ENCODE measurements at regions not wholly inside any gene's neighbourhood (a gene's known extent, or its start where the extent isn't known, plus 50 kb on each side); places are given as distances from the start of the nearest gene placed in this dataset.

DNA sequence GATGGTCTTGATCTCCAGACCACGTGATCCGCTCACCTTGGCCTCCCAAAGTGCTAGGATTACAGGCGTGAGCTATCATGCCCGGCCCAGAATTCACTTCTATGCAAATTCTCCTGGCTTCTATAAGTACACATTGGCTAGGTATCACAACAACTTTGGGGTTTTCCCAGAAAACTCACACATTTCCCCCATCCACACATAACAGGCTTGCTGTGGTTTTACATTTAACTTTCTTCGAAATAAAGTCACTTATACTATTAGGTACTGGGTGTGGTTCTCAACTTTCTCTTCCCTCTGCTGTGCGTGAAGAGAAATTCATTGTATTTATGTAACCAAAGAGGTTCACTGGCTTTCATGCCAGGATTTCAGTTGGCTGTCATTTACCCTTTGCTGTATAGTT lies 439.4 kb upstream of the CWC22 start:
- Histone ChIP-seq H3K4me2 (ENCODE audit: low read depth, low read length) (no peak overlapping the region), H3K9me2 (replicated peaks; ENCODE audit: insufficient read depth, low read length) (0 out of 2 replicates have a peak, but pooled peaks cover 2% of the 10 kb centered on the region), H3K4me3 (ENCODE audit: low read length) (no peak overlapping the region), H4K20me1 (ENCODE audit: insufficient read depth, low read length) (no peaks in the 10 kb centered on the region), H3K4me1 (ENCODE audit: low read length) (no peaks in the 10 kb centered on the region), H3F3A (ENCODE audit: insufficient read depth, low read length) (no peaks in the 10 kb centered on the region), H2AFZ (ENCODE audit: low read length) (no peak overlapping the region), H3K27me3 (replicated peaks; ENCODE audit: insufficient read depth, low read length) (no peaks in the 10 kb centered on the region), H3K9ac (ENCODE audit: low read length) (no peak overlapping the region), H3K9me3 (replicated peaks; ENCODE audit: insufficient read depth, low read length) (no peaks in the 10 kb centered on the region), H3K79me2 (ENCODE audit: low read length) (no peaks in the 10 kb centered on the region), H3K27ac (ENCODE audit: low read length) (no peak overlapping the region), H3K36me3 (replicated peaks; ENCODE audit: insufficient read depth, low read length) (no peaks in the 10 kb centered on the region)
- no peak for DNase-seq
- TF ChIP-seq, protein P1, sequence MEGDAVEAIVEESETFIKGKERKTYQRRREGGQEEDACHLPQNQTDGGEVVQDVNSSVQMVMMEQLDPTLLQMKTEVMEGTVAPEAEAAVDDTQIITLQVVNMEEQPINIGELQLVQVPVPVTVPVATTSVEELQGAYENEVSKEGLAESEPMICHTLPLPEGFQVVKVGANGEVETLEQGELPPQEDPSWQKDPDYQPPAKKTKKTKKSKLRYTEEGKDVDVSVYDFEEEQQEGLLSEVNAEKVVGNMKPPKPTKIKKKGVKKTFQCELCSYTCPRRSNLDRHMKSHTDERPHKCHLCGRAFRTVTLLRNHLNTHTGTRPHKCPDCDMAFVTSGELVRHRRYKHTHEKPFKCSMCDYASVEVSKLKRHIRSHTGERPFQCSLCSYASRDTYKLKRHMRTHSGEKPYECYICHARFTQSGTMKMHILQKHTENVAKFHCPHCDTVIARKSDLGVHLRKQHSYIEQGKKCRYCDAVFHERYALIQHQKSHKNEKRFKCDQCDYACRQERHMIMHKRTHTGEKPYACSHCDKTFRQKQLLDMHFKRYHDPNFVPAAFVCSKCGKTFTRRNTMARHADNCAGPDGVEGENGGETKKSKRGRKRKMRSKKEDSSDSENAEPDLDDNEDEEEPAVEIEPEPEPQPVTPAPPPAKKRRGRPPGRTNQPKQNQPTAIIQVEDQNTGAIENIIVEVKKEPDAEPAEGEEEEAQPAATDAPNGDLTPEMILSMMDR (IDR thresholded peaks at IDR 0.05; ENCODE audit: low read length) = no peak
- no peak for TF ChIP-seq EZH2phosphoT487 (IDR thresholded peaks at IDR 0.05; ENCODE audit: low read length)
- TF ChIP-seq EZH2 (optimal IDR thresholded peaks at IDR 0.05; ENCODE audit: low read depth, low read length) = no peak

DNA sequence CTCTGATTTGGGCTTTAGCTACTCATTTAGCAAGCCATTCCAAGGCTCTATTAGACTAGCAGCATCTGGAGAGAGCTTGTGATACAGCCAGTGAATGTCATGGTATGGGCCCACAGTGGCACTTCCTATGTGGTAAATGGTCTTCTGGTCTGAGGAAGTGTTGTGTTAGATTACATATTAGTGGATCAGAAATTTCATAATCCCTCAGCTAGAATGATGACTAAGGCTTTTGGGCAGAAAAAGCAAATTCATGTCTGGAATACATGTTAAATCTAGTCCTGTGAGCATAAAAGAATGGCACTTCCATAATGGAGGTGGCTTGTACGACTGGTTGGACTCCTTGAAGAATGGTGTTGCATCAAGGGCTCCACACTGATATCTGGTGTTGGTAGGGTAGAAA lies 436.8 kb upstream of the CWC22 start:
- Histone ChIP-seq H3K4me2 (ENCODE audit: low read depth, low read length) (no peak overlapping the region), H4K20me1 (ENCODE audit: insufficient read depth, low read length) (no peaks in the 10 kb centered on the region), H3F3A (ENCODE audit: insufficient read depth, low read length) (no peaks in the 10 kb centered on the region), H3K4me3 (ENCODE audit: low read length) (no peak overlapping the region), H3K27me3 (replicated peaks; ENCODE audit: insufficient read depth, low read length) (no peaks in the 10 kb centered on the region), H2AFZ (ENCODE audit: low read length) (no peak overlapping the region), H3K79me2 (ENCODE audit: low read length) (no peaks in the 10 kb centered on the region), H3K9ac (ENCODE audit: low read length) (no peak overlapping the region), H3K27ac (ENCODE audit: low read length) (no peak overlapping the region), H3K36me3 (replicated peaks; ENCODE audit: insufficient read depth, low read length) (no peaks in the 10 kb centered on the region), H3K9me3 (replicated peaks; ENCODE audit: insufficient read depth, low read length) (no peaks in the 10 kb centered on the region), H3K9me2 (replicated peaks; ENCODE audit: insufficient read depth, low read length) (no peaks in the 10 kb centered on the region), H3K4me1 (ENCODE audit: low read length) (no peaks in the 10 kb centered on the region)
- DNase-seq = no peak
- TF ChIP-seq, protein P1 (IDR thresholded peaks at IDR 0.05; ENCODE audit: low read length) = no peak
- no peak for TF ChIP-seq EZH2 (optimal IDR thresholded peaks at IDR 0.05; ENCODE audit: low read depth, low read length)
- TF ChIP-seq EZH2phosphoT487 (IDR thresholded peaks at IDR 0.05; ENCODE audit: low read length) = no peak

DNA sequence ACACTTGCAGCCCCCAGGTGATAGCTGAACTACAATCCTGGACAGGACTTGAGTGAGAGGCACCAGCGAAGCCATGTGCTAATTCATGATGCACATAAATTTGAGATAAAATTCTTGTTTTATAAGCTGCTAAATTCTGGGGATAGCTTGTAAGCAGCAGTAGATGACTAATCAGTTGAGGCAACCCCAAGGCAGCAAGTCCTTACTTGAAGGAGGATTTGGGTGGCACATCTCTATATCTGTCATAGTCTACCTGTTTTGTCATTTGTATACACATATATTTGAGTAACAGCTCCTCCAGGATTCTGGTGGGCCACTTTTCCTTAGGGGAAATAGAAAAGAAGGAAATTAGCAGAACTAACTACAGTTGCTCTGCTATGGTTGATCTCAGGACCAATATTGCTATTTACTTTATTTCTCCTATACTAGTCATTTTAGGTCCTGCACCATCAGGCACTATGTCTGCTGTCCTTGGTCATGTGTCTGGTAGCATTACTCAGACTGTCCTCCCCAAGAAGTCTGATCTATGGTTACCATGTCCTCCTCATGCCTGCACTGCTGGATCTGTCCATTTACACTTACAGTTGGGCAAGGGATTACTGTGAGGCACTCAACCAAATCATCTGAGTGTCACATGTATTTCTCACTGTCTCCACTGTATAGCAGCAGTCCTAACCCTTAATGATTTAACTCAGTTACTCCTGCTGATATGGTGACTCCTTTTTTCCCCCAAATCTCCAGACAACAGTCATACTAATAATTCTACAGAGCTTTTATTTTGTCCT lies 436.0 kb upstream of the CWC22 start:
- Histone ChIP-seq H3K9ac (ENCODE audit: low read length) (no peak overlapping the region), H3K27ac (ENCODE audit: low read length) (no peak overlapping the region), H4K20me1 (ENCODE audit: insufficient read depth, low read length) (no peaks in the 10 kb centered on the region), H3K9me3 (replicated peaks; ENCODE audit: insufficient read depth, low read length) (no peaks in the 10 kb centered on the region), H3K4me3 (ENCODE audit: low read length) (no peak overlapping the region), H3K27me3 (replicated peaks; ENCODE audit: insufficient read depth, low read length) (no peaks in the 10 kb centered on the region), H3K9me2 (replicated peaks; ENCODE audit: insufficient read depth, low read length) (no peaks in the 10 kb centered on the region), H3K36me3 (replicated peaks; ENCODE audit: insufficient read depth, low read length) (no peaks in the 10 kb centered on the region), H3K4me2 (ENCODE audit: low read depth, low read length) (no peak overlapping the region), H3F3A (ENCODE audit: insufficient read depth, low read length) (no peaks in the 10 kb centered on the region), H2AFZ (ENCODE audit: low read length) (no peak overlapping the region), H3K4me1 (ENCODE audit: low read length) (no peaks in the 10 kb centered on the region), H3K79me2 (ENCODE audit: low read length) (no peaks in the 10 kb centered on the region)
- DNase-seq = no peak
- TF ChIP-seq, protein P1 (IDR thresholded peaks at IDR 0.05; ENCODE audit: low read length) = no peak
- TF ChIP-seq EZH2phosphoT487 (IDR thresholded peaks at IDR 0.05; ENCODE audit: low read length) = no peak
- no peak for TF ChIP-seq EZH2 (optimal IDR thresholded peaks at IDR 0.05; ENCODE audit: low read depth, low read length)
